ENCODE measurements at regions not wholly inside any gene's neighbourhood (a gene's known extent, or its start where the extent isn't known, plus 50 kb on each side); places are given as distances from the start of the nearest gene placed in this dataset.

- TF ChIP-seq POLR2A (IDR thresholded peaks at IDR 0.05; ENCODE audit: low read length) (no peak), GATA1 (IDR thresholded peaks at IDR 0.05; ENCODE audit: low read depth, low read length) (no peak)
Measured at GRCh38 chr3:176609361-176609760, 587.9 kb downstream of the TBL1XR1 start.

All from erythroblast (primary cell).